ENCODE measurements at regions not wholly inside any gene's neighbourhood (a gene's known extent, or its start where the extent isn't known, plus 50 kb on each side); places are given as distances from the start of the nearest gene placed in this dataset.
"Not testable (repeated sequence)": the region's sequence is repeated elsewhere in the genome, so short reads cannot be mapped to it uniquely, and the experiment has no call there.

DNA sequence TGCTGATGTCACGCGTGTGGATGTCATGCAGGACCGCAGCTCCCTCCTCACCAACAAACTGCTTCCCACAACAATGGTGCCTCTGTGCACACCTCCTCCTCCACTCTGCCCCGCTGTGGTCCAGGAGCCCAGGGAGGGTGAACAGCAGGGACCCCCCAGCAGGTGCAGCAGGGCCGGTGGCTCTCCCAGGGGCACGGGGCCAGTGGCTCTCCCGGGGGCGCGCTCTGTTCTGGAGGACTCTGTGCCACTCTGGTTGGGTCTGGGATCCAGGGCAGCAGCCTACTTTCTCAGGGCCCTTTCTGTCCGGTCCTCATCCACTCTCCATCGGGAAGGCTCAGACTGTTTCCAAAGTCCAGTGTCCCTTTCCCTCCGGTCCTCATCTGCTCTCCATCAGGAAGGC, 153.0 kb upstream of the ZNF469 start:
- not testable (repeated sequence) for DNase-seq (ENCODE audit: extremely low read depth in 1 of 4, low spot score in 3 of 4)

GRCh38 chr16:88230276-88230966, 152.3 kb upstream of the ZNF469 start:
- FAIRE-seq; H3K27ac ChIP-seq (ENCODE audit: extremely low read depth, low read depth, low read length); BruUV-seq (replicated peaks); H3K9ac ChIP-seq (ENCODE audit: insufficient read depth in 1 of 2, low read depth in 2 of 2, low read length in 2 of 2); in situ Hi-C loops (cut with MboI); H3K36me3 ChIP-seq (ENCODE audit: control insufficient read depth, insufficient read depth, low read length); intact Hi-C loops (cut with micrococcal nuclease); CTCF ChIA-PET (ENCODE audit: low intra/inter-chr PET ratio); ATAC-seq; DNase-seq (ENCODE audit: extremely low read depth in 1 of 4, low spot score in 3 of 4); H3K9me3 ChIP-seq (replicated peaks; ENCODE audit: control insufficient read depth, insufficient read depth, low read depth, low read length); H2AFZ ChIP-seq (ENCODE audit: low read depth, low read length); POLR2A ChIA-PET; H3K9me1 ChIP-seq (ENCODE audit: control insufficient read depth, insufficient read depth, low read length); H3K79me2 ChIP-seq (ENCODE audit: control insufficient read depth, insufficient read depth, low read length); H3K4me3 ChIP-seq; H4K20me1 ChIP-seq (replicated peaks; ENCODE audit: control insufficient read depth, insufficient read depth, low read length); H3K4me2 ChIP-seq (ENCODE audit: insufficient read depth, low read length): not testable (repeated sequence)
- Histone ChIP-seq H3K27me3 (ENCODE audit: control insufficient read depth in 2 of 2, insufficient read depth in 2 of 2, low read length in 2 of 2) (peaks cover 0 to 17% of the 10 kb centered on the region in 2 experiments; a peak in 2 of 5 replicates), H3K4me1 (replicated peaks in 1 of 2; ENCODE audit: control insufficient read depth in 2 of 2, insufficient read depth in 2 of 2, low read length in 2 of 2) (peaks cover 4 to 21% of the 10 kb centered on the region in 2 experiments; a peak in 4 of 5 replicates)
- TF ChIP-seq, protein P1, sequence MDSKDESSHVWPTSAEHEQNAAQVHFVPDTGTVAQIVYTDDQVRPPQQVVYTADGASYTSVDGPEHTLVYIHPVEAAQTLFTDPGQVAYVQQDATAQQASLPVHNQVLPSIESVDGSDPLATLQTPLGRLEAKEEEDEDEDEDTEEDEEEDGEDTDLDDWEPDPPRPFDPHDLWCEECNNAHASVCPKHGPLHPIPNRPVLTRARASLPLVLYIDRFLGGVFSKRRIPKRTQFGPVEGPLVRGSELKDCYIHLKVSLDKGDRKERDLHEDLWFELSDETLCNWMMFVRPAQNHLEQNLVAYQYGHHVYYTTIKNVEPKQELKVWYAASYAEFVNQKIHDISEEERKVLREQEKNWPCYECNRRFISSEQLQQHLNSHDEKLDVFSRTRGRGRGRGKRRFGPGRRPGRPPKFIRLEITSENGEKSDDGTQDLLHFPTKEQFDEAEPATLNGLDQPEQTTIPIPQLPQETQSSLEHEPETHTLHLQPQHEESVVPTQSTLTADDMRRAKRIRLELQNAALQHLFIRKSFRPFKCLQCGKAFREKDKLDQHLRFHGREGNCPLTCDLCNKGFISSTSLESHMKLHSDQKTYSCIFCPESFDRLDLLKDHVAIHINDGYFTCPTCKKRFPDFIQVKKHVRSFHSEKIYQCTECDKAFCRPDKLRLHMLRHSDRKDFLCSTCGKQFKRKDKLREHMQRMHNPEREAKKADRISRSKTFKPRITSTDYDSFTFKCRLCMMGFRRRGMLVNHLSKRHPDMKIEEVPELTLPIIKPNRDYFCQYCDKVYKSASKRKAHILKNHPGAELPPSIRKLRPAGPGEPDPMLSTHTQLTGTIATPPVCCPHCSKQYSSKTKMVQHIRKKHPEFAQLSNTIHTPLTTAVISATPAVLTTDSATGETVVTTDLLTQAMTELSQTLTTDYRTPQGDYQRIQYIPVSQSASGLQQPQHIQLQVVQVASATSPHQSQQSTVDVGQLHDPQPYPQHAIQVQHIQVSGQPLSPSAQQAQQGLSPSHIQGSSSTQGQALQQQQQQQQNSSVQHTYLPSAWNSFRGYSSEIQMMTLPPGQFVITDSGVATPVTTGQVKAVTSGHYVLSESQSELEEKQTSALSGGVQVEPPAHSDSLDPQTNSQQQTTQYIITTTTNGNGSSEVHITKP (IDR thresholded peaks at IDR 0.05; ENCODE audit: partially characterized antibody), result peak; percentile 25
- WGBS (ENCODE audit: insufficient coverage, low coverage, missing lambda C conversion rate), result 58% methylated on average over 18 of the region's 24 CpGs

More for the DNA sequence above, 153.0 kb upstream of the ZNF469 start:
- peaks cover 0 to 21% of the 10 kb centered on the region in 2 experiments; a peak in 2 of 5 replicates for H3K27me3 ChIP-seq (ENCODE audit: control insufficient read depth in 2 of 2, insufficient read depth in 2 of 2, low read length in 2 of 2)
- H3K9ac ChIP-seq (ENCODE audit: insufficient read depth in 1 of 2, low read depth in 2 of 2, low read length in 2 of 2); intact Hi-C loops (cut with micrococcal nuclease); H3K4me3 ChIP-seq; H4K20me1 ChIP-seq (replicated peaks; ENCODE audit: control insufficient read depth, insufficient read depth, low read length); POLR2A ChIA-PET; FAIRE-seq; H3K79me2 ChIP-seq (ENCODE audit: control insufficient read depth, insufficient read depth, low read length); H3K9me3 ChIP-seq (replicated peaks; ENCODE audit: control insufficient read depth, insufficient read depth, low read depth, low read length); CTCF ChIA-PET (ENCODE audit: low intra/inter-chr PET ratio); H3K27ac ChIP-seq (ENCODE audit: extremely low read depth, low read depth, low read length); H3K4me2 ChIP-seq (ENCODE audit: insufficient read depth, low read length); BruUV-seq (replicated peaks); H3K9me1 ChIP-seq (ENCODE audit: control insufficient read depth, insufficient read depth, low read length); ATAC-seq; in situ Hi-C loops (cut with MboI); H2AFZ ChIP-seq (ENCODE audit: low read depth, low read length); H3K36me3 ChIP-seq (ENCODE audit: control insufficient read depth, insufficient read depth, low read length): not testable (repeated sequence)
- 69% methylated on average over 9 of the region's 12 CpGs for WGBS (ENCODE audit: insufficient coverage, low coverage, missing lambda C conversion rate)
- H3K4me1 ChIP-seq (replicated peaks in 1 of 2; ENCODE audit: control insufficient read depth in 2 of 2, insufficient read depth in 2 of 2, low read length in 2 of 2), result peaks cover 4 to 15% of the 10 kb centered on the region in 2 experiments; a peak in 3 of 5 replicates

Data from K562 (cell line).